Subcutaneous abdominal adipose tissue (tissue), 5 donors: ENCODE measurements at regions not wholly inside any gene's neighbourhood (a gene's known extent, or its start where the extent isn't known, plus 50 kb on each side); places are given as distances from the start of the nearest gene placed in this dataset.

ENCODE experiments used
- H3K27ac ChIP-seq: one replicate; pipeline ENCODE4 v1.7.0; 2013; ENCODE audit warnings: low read depth, mild to moderate bottlenecking, inconsistent platforms, low read length, moderate library complexity
- H3K27me3 ChIP-seq, 5 donors: one replicate each; pipeline ENCODE4 v1.7.0; 2013; ENCODE audit warnings: low read length in 5 of 5, inconsistent platforms in 1 of 5; ENCODE audit not compliant: control insufficient read depth in 5 of 5, insufficient read depth in 4 of 5
- H3K36me3 ChIP-seq, 5 donors: one replicate each; pipeline ENCODE4 v1.7.0; 2013; ENCODE audit warnings: low read length in 5 of 5; ENCODE audit not compliant: control insufficient read depth in 5 of 5, insufficient read depth in 5 of 5
- H3K4me1 ChIP-seq, 5 donors: one replicate each; pipeline ENCODE4 v1.7.0; 2013; ENCODE audit warnings: low read length in 5 of 5, mild to moderate bottlenecking in 3 of 5, moderate library complexity in 1 of 5; ENCODE audit not compliant: control insufficient read depth in 5 of 5, insufficient read depth in 5 of 5
- H3K4me3 ChIP-seq, 5 donors: one replicate each; pipeline ENCODE4 v1.7.0; 2013; ENCODE audit warnings: low read length in 5 of 5, low read depth in 1 of 5
- H3K9ac ChIP-seq, 5 donors: one replicate each; pipeline ENCODE4 v1.7.0; 2013; ENCODE audit warnings: low read length in 5 of 5, mild to moderate bottlenecking in 4 of 5, moderate library complexity in 3 of 5
- H3K9me3 ChIP-seq, 5 donors: one replicate each; pipeline ENCODE4 v1.7.0; 2013; ENCODE audit warnings: low read length in 5 of 5; ENCODE audit not compliant: control insufficient read depth in 5 of 5
- donor health status: healthy.
- donor health status: healthy.
- donor health status: healthy.
- donor health status: healthy.
- donor health status: healthy.

DNA sequence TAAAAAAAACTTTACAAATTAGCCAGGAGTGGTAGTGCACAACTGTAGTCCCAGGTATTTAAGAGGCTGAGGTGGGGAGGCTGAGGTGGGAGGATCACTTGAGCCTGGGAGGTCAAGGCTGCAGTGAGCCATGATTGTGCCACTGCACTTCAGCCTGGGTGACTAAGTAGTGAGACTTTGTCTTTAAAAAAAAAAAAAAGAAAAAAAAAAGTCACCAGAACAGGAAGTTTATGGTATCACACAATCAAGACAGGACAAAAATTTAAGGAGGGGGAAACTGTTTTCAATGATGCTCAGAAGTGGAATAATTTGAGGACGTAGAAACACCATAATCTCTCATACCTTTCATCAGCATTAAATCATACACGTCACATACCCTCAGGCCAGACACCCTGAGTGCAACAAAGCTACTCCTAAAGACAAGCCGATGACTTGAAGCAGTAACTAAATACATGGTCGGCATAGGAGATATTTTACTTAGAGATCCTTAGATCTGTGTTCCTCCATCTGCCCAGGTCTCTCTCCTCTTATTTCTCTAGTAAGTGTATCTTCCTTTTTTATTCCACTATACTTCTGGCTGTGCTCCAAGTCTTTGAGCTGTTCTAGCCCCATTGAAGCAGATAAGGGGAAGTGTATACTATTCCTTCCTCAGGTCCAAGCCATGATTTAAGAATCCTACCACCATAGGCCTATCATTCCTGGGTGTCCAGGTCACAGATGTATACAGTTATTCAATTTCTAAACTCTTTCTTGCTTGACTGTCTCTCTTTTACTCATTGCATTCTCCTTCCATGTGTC is 91.3 kb upstream of the APC start:
- no peak overlapping the region for H3K4me3 ChIP-seq
- no peak overlapping the region for H3K9ac ChIP-seq
- H3K27me3 ChIP-seq, result peaks cover 0 to 4% (median 0%) of the 10 kb centered on the region in 5 donors
- no peaks in the 10 kb centered on the region for H3K9me3 ChIP-seq
- no peak overlapping the region for H3K27ac ChIP-seq
- no peaks in the 10 kb centered on the region for H3K36me3 ChIP-seq
- H3K4me1 ChIP-seq, result no peaks in the 10 kb centered on the region

DNA sequence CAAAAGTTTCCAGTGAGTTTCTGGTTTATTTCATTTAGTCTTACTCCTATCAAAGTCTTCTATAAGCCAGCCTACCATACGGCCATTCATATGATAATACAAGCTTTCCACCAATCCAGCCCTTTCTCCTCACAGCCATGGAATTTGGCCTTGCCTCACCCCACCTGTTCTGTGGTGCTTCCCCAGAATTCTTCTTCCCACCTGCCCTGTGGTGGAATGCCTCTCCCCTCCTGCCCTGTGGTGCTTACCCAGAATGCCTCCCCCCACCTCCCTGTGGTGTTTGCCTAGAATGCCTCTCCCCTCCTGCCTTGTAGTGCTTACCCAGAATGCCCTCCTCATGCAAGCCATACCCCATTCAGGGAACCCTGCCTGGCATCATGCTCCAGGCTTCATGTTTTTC is 90.3 kb upstream of the APC start:
- Histone ChIP-seq H3K4me1 (no peaks in the 10 kb centered on the region), H3K27ac (no peak overlapping the region), H3K4me3 (no peak overlapping the region), H3K9ac (no peak overlapping the region), H3K9me3 (no peaks in the 10 kb centered on the region), H3K27me3 (peaks cover 0 to 4% (median 0%) of the 10 kb centered on the region in 5 donors), H3K36me3 (no peaks in the 10 kb centered on the region)

- Histone ChIP-seq H3K27ac (no peak overlapping the region), H3K9ac (no peak overlapping the region), H3K9me3 (no peaks in the 10 kb centered on the region)
Observed at GRCh38 chr5:112648264-112648663, 89.4 kb upstream of the APC start.

DNA sequence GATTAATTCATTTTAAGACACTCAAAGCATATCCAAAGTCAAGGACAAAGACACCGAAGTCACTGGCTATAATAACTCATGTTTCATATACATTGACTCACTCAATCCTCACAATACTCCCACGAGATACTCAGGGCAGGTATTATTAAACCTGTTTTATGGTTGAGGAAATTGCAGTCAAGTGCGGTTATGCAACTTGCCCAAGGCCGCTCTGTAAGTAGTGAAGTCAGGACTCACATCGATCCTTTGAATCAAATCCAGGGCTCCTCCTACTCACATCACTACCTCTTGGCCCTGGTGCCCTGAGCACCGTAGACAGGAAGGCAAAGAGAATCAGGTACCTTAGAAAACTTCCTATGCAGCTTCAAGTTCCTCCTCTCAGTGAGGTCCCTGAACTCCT is 87.8 kb upstream of the APC start:
- Histone ChIP-seq H3K9ac (no peak overlapping the region), H3K4me1 (no peaks in the 10 kb centered on the region), H3K27ac (no peak overlapping the region), H3K27me3 (peaks cover 0 to 4% (median 0%) of the 10 kb centered on the region in 5 donors), H3K4me3 (no peak overlapping the region), H3K36me3 (no peaks in the 10 kb centered on the region), H3K9me3 (no peaks in the 10 kb centered on the region)

More at GRCh38 chr5:112648264-112648663, 89.4 kb upstream of the APC start:
- Histone ChIP-seq H3K36me3 (no peaks in the 10 kb centered on the region), H3K4me1 (no peaks in the 10 kb centered on the region), H3K27me3 (peaks cover 0 to 4% (median 0%) of the 10 kb centered on the region in 5 donors), H3K4me3 (no peak overlapping the region)

DNA sequence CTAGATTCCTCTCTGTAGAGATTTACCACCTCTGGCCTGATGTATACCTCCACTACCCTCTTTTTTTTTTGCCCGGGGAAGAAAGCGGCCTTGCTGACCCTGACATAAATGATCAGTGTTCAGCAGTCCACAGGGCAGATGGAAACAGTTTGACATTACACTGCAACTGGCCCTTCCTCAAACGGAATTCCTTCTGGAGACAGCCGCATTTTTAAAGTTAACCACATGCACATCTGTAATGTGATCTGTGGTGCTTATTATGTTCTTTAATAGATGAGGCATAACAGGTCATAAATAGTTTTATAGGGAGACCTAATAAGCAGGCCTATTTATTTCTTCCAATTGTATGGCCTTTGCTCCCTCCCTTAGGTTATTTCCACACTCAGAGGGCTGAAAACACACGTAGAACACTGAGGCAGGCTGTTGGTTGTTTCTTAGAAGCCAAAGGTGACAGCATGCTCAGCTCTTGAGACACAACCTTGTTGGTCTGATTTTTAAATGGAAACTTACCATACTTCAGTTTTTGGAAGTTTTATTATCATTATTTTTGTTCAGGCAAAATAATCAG is 84.0 kb upstream of the APC start:
- H3K4me1 ChIP-seq, result no peaks in the 10 kb centered on the region
- H3K9ac ChIP-seq, result no peak overlapping the region
- no peaks in the 10 kb centered on the region for H3K36me3 ChIP-seq
- H3K4me3 ChIP-seq, result no peak overlapping the region
- no peak overlapping the region for H3K27ac ChIP-seq
- no peaks in the 10 kb centered on the region for H3K9me3 ChIP-seq
- peaks cover 0 to 4% (median 0%) of the 10 kb centered on the region in 5 donors for H3K27me3 ChIP-seq

GRCh38 chr5:112655513-112655912 is 82.2 kb upstream of the APC start:
- Histone ChIP-seq H3K4me3 (no peak overlapping the region), H3K9ac (no peak overlapping the region), H3K36me3 (no peaks in the 10 kb centered on the region), H3K27me3 (no peaks in the 10 kb centered on the region), H3K4me1 (no peaks in the 10 kb centered on the region), H3K27ac (no peak overlapping the region), H3K9me3 (peaks cover 0 to 4% (median 0%) of the 10 kb centered on the region in 5 donors)

- Histone ChIP-seq H3K4me1 (no peaks in the 10 kb centered on the region), H3K4me3 (no peak overlapping the region), H3K27ac (no peak overlapping the region), H3K9ac (no peak overlapping the region), H3K36me3 (no peaks in the 10 kb centered on the region), H3K9me3 (peaks cover 0 to 4% (median 0%) of the 10 kb centered on the region in 5 donors), H3K27me3 (no peaks in the 10 kb centered on the region)
Observed at GRCh38 chr5:112656451-112656850, 81.2 kb upstream of the APC start.

DNA sequence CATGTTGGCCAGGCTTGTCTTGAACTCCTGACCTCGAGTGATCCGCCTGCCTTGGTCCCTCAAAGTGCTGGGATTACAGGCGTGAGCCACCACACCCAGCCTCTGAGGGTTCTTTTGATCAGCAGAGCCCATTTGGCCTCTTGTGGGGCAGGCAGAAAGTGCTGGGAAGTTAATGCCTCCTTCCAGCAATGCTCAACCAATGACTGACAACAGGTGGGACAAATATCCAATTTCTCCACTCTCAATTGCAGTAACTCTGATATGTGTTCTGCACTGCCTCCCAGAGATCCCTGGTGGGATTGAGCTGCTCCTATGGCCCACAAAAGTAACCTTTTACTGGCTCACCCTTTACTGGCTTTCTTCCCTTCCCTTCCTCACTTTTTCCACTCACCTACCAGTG is 79.9 kb upstream of the APC start:
- H3K4me3 ChIP-seq, result no peak overlapping the region

DNA sequence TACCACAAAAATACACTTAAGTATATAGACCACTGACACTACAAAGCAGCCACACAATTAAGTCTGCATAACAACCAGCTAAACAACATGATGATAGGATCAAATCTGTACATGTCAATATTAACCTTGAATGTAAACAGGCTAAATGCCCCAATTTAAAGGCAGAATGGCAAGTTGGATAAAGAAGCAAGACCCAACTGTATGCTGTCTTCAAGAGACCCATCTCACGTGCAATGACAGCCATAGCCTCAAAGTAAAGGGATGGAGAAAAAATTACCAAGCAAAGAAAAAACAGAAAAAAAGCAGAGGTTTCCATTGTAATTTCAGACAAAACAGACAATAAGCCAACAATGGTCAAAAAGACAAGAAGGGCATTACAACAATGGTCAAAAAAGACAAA is 77.3 kb upstream of the APC start:
- Histone ChIP-seq H3K4me1 (no peaks in the 10 kb centered on the region), H3K27me3 (no peaks in the 10 kb centered on the region), H3K36me3 (no peaks in the 10 kb centered on the region), H3K9me3 (peaks cover 0 to 4% (median 0%) of the 10 kb centered on the region in 5 donors), H3K9ac (no peak overlapping the region), H3K27ac (no peak overlapping the region), H3K4me3 (no peak overlapping the region)

More for the DNA sequence above, 79.9 kb upstream of the APC start:
- Histone ChIP-seq H3K9ac (no peak overlapping the region), H3K4me1 (no peaks in the 10 kb centered on the region), H3K9me3 (peaks cover 0 to 4% (median 0%) of the 10 kb centered on the region in 5 donors), H3K36me3 (no peaks in the 10 kb centered on the region), H3K27ac (no peak overlapping the region), H3K27me3 (no peaks in the 10 kb centered on the region)

- no peak overlapping the region for H3K27ac ChIP-seq
- H3K4me3 ChIP-seq, result no peak overlapping the region
- H3K4me1 ChIP-seq, result no peaks in the 10 kb centered on the region
- peaks cover 0 to 4% (median 0%) of the 10 kb centered on the region in 5 donors for H3K9me3 ChIP-seq
- no peaks in the 10 kb centered on the region for H3K27me3 ChIP-seq
- H3K9ac ChIP-seq, result no peak overlapping the region
- H3K36me3 ChIP-seq, result no peaks in the 10 kb centered on the region
Observed at GRCh38 chr5:112663146-112663545, 74.5 kb upstream of the APC start.
